Activated naive CD4-positive, alpha-beta T cell treated with anti-CD3 and anti-CD28 coated beads, Interleukin-2, amount 50 U/mL, for 24 hours (primary cell): ENCODE measurements at regions not wholly inside any gene's neighbourhood (a gene's known extent, or its start where the extent isn't known, plus 50 kb on each side); places are given as distances from the start of the nearest gene placed in this dataset.

ENCODE experiments used
- H3K27ac Mint-ChIP-seq: one replicate; pipeline ENCODE4 v1.8.0; 2021; ENCODE audit warnings: mild to moderate bottlenecking, mixed read lengths
- H3K27me3 Mint-ChIP-seq: one replicate; pipeline ENCODE4 v1.8.0; 2021; ENCODE audit warnings: mixed read lengths
- H3K36me3 Mint-ChIP-seq: one replicate; pipeline ENCODE4 v1.8.0; 2021; ENCODE audit warnings: mixed read lengths
- H3K4me1 Mint-ChIP-seq: one replicate; pipeline ENCODE4 v1.8.0; 2021; ENCODE audit warnings: mixed read lengths
- H3K4me3 Mint-ChIP-seq: one replicate; pipeline ENCODE4 v1.8.0; 2021; ENCODE audit warnings: mild to moderate bottlenecking, mixed read lengths
- H3K9me3 Mint-ChIP-seq: one replicate; pipeline ENCODE4 v1.8.0; 2021; ENCODE audit warnings: mixed read lengths

DNA sequence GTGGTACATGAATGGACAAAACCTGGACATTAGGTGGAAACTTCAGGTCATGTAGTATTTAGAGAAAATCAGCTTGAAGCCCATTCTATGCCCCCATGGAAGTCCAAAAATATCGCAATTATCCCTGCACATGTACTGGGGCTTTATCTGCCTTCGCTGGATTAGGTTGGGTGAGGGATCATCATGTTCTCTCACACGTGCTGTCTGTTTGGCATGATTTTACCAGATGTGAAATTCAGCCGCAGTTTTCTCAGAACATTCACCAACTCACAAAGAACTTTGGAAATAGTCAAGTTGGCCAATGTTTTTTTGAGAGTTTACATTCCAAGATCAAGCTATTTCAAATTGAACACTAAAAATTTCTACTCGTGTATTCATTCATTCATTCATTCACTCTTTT lies 459.8 kb upstream of the CITED2 start:
- no peaks in the 10 kb centered on the region for H3K4me1 Mint-ChIP-seq
- H3K36me3 Mint-ChIP-seq, result no peaks in the 10 kb centered on the region
- H3K9me3 Mint-ChIP-seq, result no peaks in the 10 kb centered on the region
- peaks cover 5% of the 10 kb centered on the region for H3K27me3 Mint-ChIP-seq
- no peak overlapping the region for H3K4me3 Mint-ChIP-seq
- no peak overlapping the region for H3K27ac Mint-ChIP-seq

DNA sequence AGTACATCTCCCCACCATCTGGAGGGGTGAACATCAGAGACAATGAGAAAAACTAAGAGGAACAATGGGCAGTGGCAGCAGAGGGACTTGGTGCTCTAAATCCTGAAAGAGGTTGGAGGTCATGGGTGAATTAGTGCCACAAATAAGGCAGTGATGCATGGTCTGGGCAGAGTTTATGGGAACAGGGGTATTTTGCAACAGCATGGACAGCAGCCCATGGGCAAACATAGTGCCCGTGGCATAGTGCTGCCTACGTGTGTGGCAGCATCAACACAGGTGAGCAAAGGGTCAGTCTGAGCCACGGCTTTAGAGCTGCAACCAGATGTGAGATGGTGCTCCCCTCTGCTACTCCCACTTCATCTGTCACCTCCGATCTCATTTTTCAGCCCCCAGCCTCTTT lies 459.1 kb upstream of the CITED2 start:
- Mint-ChIP-seq H3K4me1 (no peaks in the 10 kb centered on the region), H3K9me3 (no peaks in the 10 kb centered on the region), H3K4me3 (no peak overlapping the region), H3K27me3 (peaks cover 6% of the 10 kb centered on the region), H3K36me3 (no peaks in the 10 kb centered on the region), H3K27ac (no peak overlapping the region)

DNA sequence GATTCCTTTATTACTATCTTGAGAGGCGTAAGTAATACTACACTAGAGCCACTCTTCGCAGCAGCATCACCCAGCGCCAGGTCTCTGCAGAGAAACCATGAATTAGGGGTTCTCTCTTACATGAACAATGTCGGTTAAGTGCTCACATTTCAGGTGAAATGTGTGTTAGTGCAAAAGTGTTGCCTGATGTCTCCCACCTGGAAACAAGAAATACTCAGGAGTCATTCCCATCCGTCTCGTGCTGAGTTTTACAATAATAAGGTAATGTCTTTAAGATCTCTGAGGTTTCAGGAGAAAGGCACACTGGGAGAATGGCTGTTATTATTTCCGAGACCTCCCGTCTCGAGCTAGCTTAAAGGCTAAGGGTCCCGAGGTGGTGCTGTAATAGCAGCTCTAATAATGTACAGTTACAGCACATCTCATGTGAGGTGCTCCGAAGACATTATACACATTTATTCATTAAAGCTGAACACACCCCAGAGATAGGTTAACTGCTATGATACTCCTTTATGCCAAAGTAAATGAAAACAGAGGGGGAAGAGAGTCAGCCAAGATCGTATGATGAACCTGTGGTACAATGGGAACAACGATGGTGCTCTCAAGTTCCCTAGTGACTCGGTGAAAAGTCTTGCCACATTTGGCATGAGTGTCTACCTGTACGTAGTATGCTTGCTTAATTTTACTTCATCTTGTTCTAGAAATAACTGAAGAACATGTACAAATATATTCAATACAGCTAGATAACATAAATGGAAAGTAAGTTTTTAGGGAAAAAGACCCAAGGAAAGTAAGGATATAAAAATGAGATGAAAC lies 458.3 kb upstream of the CITED2 start:
- no peaks in the 10 kb centered on the region for H3K4me1 Mint-ChIP-seq
- H3K27me3 Mint-ChIP-seq, result peaks cover 8% of the 10 kb centered on the region
- H3K36me3 Mint-ChIP-seq, result no peaks in the 10 kb centered on the region
- no peak overlapping the region for H3K4me3 Mint-ChIP-seq
- H3K27ac Mint-ChIP-seq, result no peak overlapping the region
- H3K9me3 Mint-ChIP-seq, result no peaks in the 10 kb centered on the region

- Mint-ChIP-seq H3K4me3 (no peak overlapping the region), H3K27ac (no peak overlapping the region), H3K27me3 (peaks cover 17% of the 10 kb centered on the region), H3K4me1 (no peaks in the 10 kb centered on the region), H3K9me3 (no peaks in the 10 kb centered on the region), H3K36me3 (no peaks in the 10 kb centered on the region)
Observed at GRCh38 chr6:139829576-139829975, 455.1 kb upstream of the CITED2 start.

DNA sequence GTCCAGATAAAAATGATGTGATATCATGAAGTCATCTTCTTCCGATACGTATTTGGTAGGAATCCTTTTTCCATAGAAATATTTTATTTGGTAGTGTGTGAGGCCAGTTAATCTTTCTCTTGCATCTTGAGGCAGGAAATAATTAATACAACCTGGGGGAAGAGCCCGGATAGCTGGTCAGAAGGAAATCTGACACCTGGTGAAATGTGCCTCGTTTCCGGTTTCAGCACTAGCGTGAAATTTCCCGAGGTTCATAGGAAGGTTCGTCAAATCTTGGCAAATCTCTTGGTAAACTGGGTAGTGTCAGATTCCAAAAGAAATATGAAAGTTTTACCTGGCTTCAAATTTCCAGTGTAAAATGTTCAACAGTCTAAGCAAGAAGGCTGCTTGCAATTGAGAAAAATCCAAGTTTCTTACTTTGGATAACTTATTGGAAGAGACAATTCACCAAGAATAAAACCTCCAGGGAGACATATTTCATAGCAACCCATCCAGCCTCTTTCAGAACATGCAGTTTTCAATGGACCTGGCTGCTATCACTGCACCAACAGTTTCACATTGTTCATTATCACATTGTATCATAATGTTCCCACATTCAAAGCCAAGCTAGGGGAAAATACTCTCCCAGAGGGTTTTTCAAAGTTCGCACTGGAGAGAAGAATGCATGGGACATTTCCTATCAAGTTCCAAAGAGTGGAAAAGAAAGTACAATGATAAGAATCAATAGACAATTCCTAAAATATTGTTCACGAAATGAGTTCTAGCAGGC lies 454.5 kb upstream of the CITED2 start:
- H3K27me3 Mint-ChIP-seq, result peaks cover 17% of the 10 kb centered on the region
- no peaks in the 10 kb centered on the region for H3K36me3 Mint-ChIP-seq
- H3K9me3 Mint-ChIP-seq, result no peaks in the 10 kb centered on the region
- H3K4me3 Mint-ChIP-seq, result no peak overlapping the region
- H3K4me1 Mint-ChIP-seq, result no peaks in the 10 kb centered on the region
- H3K27ac Mint-ChIP-seq, result no peak overlapping the region

GRCh38 chr6:139825935-139826374 lies 451.5 kb upstream of the CITED2 start:
- Mint-ChIP-seq H3K4me1 (no peaks in the 10 kb centered on the region), H3K27me3 (peaks cover 14% of the 10 kb centered on the region), H3K9me3 (no peaks in the 10 kb centered on the region), H3K36me3 (no peaks in the 10 kb centered on the region), H3K4me3 (no peak overlapping the region), H3K27ac (no peak overlapping the region)

DNA sequence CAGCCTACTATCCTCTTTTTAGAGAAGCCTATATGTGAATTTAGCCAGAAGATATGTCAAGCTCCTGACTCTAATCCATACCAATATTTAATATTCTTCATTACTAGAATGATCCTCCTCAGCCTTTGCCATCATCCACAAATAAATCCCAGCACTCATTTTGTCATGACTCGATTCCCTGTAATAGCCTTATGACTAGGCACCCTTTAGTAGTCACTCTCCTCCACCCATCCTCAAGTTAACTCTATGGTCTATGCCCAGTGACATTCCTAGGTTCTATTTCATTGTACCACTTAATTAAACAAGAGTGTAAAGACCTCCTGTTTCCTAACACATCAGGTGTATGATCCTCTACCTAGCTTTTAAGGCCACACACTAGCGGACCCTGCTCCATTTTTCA lies 450.4 kb upstream of the CITED2 start:
- Mint-ChIP-seq H3K36me3 (no peaks in the 10 kb centered on the region), H3K27ac (no peak overlapping the region), H3K4me1 (no peaks in the 10 kb centered on the region), H3K4me3 (no peak overlapping the region), H3K9me3 (no peaks in the 10 kb centered on the region), H3K27me3 (peaks cover 13% of the 10 kb centered on the region)

- H3K27ac Mint-ChIP-seq, result no peak overlapping the region
- no peaks in the 10 kb centered on the region for H3K4me1 Mint-ChIP-seq
- peaks cover 11% of the 10 kb centered on the region for H3K27me3 Mint-ChIP-seq
- no peaks in the 10 kb centered on the region for H3K9me3 Mint-ChIP-seq
- no peak overlapping the region for H3K4me3 Mint-ChIP-seq
- H3K36me3 Mint-ChIP-seq, result no peaks in the 10 kb centered on the region
Observed at GRCh38 chr6:139823808-139824126, 449.3 kb upstream of the CITED2 start.

GRCh38 chr6:139823099-139823807 lies 448.8 kb upstream of the CITED2 start:
- Mint-ChIP-seq H3K27me3 (peaks cover 13% of the 10 kb centered on the region), H3K4me1 (no peaks in the 10 kb centered on the region), H3K9me3 (no peaks in the 10 kb centered on the region)

DNA sequence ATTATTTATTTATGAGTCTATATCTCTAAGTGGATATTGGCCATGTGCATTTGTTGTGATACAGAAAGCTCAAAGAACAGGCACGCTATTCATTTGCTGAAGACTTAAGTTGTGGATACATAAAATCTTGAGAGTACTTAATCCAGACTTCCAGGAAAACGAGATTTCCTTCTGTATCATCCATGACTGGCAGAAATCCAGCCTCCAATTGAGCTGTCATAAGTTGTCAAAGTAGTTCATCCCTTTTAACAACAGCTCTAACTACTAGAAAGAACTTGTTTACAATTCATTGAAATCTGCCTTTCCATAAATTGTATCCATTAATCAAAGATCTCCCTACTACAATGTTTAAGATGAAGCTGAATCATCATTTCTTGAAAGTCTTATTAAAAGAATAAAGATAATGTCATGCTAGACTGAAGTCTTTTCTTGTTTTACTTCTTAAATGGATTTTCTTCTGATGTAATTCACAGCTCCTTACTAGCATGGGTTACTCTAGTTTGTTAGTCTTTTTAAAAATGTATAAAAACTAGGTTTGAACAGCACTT lies 447.3 kb upstream of the CITED2 start:
- H3K27ac Mint-ChIP-seq, result no peak overlapping the region
- no peak overlapping the region for H3K4me3 Mint-ChIP-seq
- no peaks in the 10 kb centered on the region for H3K4me1 Mint-ChIP-seq
- no peaks in the 10 kb centered on the region for H3K36me3 Mint-ChIP-seq
- H3K9me3 Mint-ChIP-seq, result no peaks in the 10 kb centered on the region
- H3K27me3 Mint-ChIP-seq, result peaks cover 15% of the 10 kb centered on the region

More at GRCh38 chr6:139823099-139823807, 448.8 kb upstream of the CITED2 start:
- H3K27ac Mint-ChIP-seq, result no peak overlapping the region
- no peak overlapping the region for H3K4me3 Mint-ChIP-seq
- H3K36me3 Mint-ChIP-seq, result no peaks in the 10 kb centered on the region

- Mint-ChIP-seq H3K36me3 (no peaks in the 10 kb centered on the region), H3K27me3 (peaks cover 11% of the 10 kb centered on the region), H3K9me3 (no peaks in the 10 kb centered on the region), H3K27ac (no peak overlapping the region), H3K4me1 (no peaks in the 10 kb centered on the region), H3K4me3 (no peak overlapping the region)
Observed at GRCh38 chr6:139820210-139820609, 445.8 kb upstream of the CITED2 start.

- no peak overlapping the region for H3K27ac Mint-ChIP-seq
- H3K27me3 Mint-ChIP-seq, result peaks cover 9% of the 10 kb centered on the region
- no peak overlapping the region for H3K4me3 Mint-ChIP-seq
- H3K36me3 Mint-ChIP-seq, result no peaks in the 10 kb centered on the region
- no peaks in the 10 kb centered on the region for H3K4me1 Mint-ChIP-seq
- no peaks in the 10 kb centered on the region for H3K9me3 Mint-ChIP-seq
Observed at GRCh38 chr6:139819776-139820175, 445.3 kb upstream of the CITED2 start.

DNA sequence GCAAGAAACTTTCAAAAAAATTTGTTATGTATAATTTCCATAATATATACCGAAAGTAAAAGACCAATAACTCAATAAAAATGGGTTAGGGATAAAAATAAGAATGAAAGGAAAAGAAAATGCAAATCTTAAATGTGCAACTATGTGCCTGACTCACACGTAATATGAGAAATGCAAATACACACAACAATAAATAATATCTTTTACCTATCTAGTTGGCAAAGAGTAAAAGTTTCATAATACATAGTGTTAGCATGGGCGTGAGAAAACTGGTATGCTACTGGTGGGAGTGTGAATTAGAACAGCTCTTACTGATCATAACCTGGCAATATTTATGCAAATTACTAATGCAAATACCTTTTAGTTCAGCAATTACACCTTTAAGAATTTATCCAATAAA lies 438.5 kb upstream of the CITED2 start:
- H3K36me3 Mint-ChIP-seq, result no peaks in the 10 kb centered on the region
- H3K27ac Mint-ChIP-seq, result no peak overlapping the region
- no peak overlapping the region for H3K4me3 Mint-ChIP-seq
- no peaks in the 10 kb centered on the region for H3K4me1 Mint-ChIP-seq
- no peaks in the 10 kb centered on the region for H3K9me3 Mint-ChIP-seq
- peaks cover 11% of the 10 kb centered on the region for H3K27me3 Mint-ChIP-seq

DNA sequence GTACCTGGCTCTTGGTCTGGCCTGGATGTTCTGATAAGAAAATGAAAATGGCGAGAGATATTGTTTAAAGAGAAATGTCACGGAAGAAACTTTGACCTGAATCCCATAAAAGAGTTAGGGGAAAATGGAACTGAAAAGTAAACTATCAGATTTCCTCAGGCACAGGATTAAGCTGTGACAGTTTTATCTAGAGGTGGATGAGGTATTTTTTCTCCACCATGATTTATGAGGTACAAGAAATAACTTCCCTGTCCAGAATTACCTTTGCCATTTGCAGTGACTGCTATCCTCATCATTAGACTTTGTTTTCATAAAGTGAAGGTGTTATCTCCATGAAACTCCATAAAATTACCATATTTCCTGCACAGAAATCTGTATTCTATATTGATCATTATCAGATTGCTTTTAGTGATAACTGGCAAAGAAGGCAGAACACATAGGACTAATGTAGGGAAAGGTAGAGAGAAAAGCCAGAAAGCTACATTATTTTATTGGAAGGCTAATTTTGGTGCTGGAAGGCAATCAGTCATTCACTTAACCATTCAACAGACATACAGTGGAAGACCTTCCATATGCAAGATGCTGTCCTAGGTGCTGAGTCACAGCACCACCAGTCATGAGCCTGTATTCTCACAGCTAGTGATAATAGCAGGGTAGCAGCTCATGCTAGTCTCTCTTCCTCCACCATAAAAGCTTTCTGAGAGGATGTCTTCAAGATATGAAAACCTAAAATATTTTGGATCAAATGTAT lies 427.3 kb upstream of the CITED2 start:
- Mint-ChIP-seq H3K27me3 (peaks cover 10% of the 10 kb centered on the region), H3K27ac (no peak overlapping the region), H3K4me1 (no peaks in the 10 kb centered on the region), H3K4me3 (no peak overlapping the region), H3K9me3 (no peaks in the 10 kb centered on the region), H3K36me3 (peaks cover 1% of the 10 kb centered on the region)

GRCh38 chr6:139800837-139801236 lies 426.4 kb upstream of the CITED2 start:
- H3K27ac Mint-ChIP-seq, result no peak overlapping the region
- H3K4me1 Mint-ChIP-seq, result no peaks in the 10 kb centered on the region
- no peaks in the 10 kb centered on the region for H3K9me3 Mint-ChIP-seq
- H3K36me3 Mint-ChIP-seq, result peaks cover 1% of the 10 kb centered on the region
- H3K4me3 Mint-ChIP-seq, result no peak overlapping the region
- peaks cover 11% of the 10 kb centered on the region for H3K27me3 Mint-ChIP-seq
